ENCODE measurements at regions not wholly inside any gene's neighbourhood (a gene's known extent, or its start where the extent isn't known, plus 50 kb on each side); places are given as distances from the start of the nearest gene placed in this dataset.

DNA sequence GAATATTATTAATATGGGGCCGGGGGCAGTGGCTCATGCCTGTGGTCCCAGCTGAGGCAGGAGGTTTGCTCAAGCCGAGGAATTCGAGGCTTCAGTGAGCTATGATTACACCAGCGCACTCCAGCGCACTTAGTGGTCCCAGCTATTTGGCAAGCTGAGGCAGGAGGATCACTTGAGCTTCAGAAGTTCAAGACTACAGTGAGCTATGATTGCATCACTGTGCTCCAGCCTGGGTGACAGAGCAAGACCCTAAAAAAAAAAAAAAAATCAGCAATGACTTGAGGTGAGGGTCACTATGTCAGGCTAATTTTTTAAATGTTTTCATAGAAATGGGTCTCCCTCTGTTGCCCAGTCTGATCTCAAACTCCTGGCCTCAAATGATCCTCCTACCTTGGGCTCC is 243.4 kb downstream of the RBM19 start:
- H3K27ac ChIP-seq: no peak overlapping the region
- WGBS, 2 donors: 68 to 71% methylated on average over 5 of the region's 5 CpGs
- H3K4me3 ChIP-seq: no peak overlapping the region
- intact Hi-C loops (cut with DNase I): no loop called here
- DNase-seq (no peak), ATAC-seq (no peak)
- H3K36me3 ChIP-seq: no peaks in the 10 kb centered on the region
- H3K27me3 ChIP-seq: peaks cover 0 to 45% (median 33%) of the 10 kb centered on the region in 7 donors
- H3K4me1 ChIP-seq: no peaks in the 10 kb centered on the region
- peaks cover 0 to 6% (median 0%) of the 10 kb centered on the region in 11 donors for H3K9me3 ChIP-seq
- TF ChIP-seq CTCF (IDR thresholded peaks at IDR 0.05): no peak

- H3K36me3 ChIP-seq: no peaks in the 10 kb centered on the region
- no peak overlapping the region for H3K27ac ChIP-seq
- H3K4me3 ChIP-seq: no peak overlapping the region
- no peak for TF ChIP-seq CTCF (IDR thresholded peaks at IDR 0.05)
- peaks cover 0 to 7% (median 0%) of the 10 kb centered on the region in 11 donors for H3K9me3 ChIP-seq
- no peaks in the 10 kb centered on the region for H3K4me1 ChIP-seq
- DNase-seq (no peak), ATAC-seq (no peak)
- intact Hi-C loops (cut with DNase I): no loop called here
- peaks cover 0 to 41% (median 25%) of the 10 kb centered on the region in 7 donors for H3K27me3 ChIP-seq
- 21 to 42% methylated on average over 4 of the region's 4 CpGs for WGBS, 2 donors
These were observed 245.5 kb downstream of the RBM19 start for GRCh38 chr12:113720629-113721028.

DNA sequence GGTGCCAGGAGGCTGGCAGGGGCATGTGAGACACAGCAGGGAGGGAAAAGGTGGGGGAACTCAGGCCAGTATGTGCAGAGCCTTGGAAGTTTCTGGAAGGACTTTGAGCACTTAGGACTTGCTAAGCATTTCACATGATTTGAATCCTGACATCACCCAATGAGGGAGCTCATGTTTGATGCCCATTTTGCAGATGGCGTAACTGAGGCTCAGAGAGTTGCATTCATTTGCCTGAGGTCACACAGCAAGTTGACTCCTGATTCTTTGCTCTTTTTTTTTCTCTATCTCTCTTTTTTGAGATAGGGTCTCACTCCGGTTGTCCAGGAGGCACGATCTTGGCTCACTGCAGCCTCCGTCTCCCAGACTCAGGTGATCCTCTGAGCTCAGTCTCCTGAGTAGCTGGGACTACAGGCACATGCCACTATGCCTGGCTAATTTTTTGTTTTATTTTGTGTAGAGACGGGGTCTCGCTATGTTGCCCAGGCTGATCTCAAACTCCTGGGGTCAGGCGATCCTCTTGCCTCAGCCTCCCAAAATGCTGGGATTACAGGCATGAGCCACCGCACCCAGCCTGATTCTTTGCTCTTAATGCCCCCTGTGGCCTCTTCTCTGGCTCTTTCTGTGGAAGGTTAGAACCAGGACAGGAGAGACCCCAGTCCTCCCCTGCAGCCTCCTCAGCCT is 246.1 kb downstream of the RBM19 start:
- DNase-seq: no peak
- no peak for TF ChIP-seq CTCF (IDR thresholded peaks at IDR 0.05)
- Histone ChIP-seq H3K27me3 (peaks cover 0 to 38% (median 21%) of the 10 kb centered on the region in 7 donors), H3K9me3 (peaks cover 0 to 7% (median 0%) of the 10 kb centered on the region in 11 donors), H3K36me3 (no peaks in the 10 kb centered on the region), H3K4me1 (no peaks in the 10 kb centered on the region), H3K27ac (no peak overlapping the region), H3K4me3 (no peak overlapping the region)
- intact Hi-C loops (cut with DNase I): no loop called here
- ATAC-seq: no peak
- 92 to 96% methylated on average over 8 of the region's 8 CpGs for WGBS, 2 donors

DNA sequence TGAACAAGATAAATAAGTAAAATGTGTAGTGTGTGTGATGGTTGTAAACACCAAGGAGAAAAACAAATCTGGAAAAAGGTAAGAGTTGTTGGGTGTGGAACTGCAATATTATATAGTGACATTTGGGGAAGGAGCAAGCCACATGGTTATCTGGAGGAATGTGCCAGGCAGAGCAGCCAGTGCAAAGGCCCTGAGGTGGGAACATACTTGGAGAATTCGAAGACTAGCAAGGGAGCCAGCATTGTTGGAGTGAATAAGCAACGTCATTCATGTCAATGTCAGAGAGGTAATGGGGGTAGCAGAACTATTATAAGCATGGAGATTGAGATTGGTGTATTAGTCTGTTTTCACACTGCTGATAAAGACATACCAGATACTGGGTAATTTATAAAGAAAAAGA is 241.5 kb upstream of the LHX5 start:
- no peak for ATAC-seq
- no peak for DNase-seq
- H3K9me3 ChIP-seq: peaks cover 0 to 29% (median 7%) of the 10 kb centered on the region in 11 donors
- peaks cover 0 to 20% (median 0%) of the 10 kb centered on the region in 7 donors for H3K27me3 ChIP-seq
- H3K27ac ChIP-seq: no peak overlapping the region
- no peaks in the 10 kb centered on the region for H3K36me3 ChIP-seq
- no peak overlapping the region for H3K4me3 ChIP-seq
- intact Hi-C loops (cut with DNase I): no loop called here
- 79 to 81% methylated on average over 2 of the region's 2 CpGs for WGBS, 2 donors
- no peak for TF ChIP-seq CTCF (IDR thresholded peaks at IDR 0.05)
- H3K4me1 ChIP-seq: no peaks in the 10 kb centered on the region
